Naive B cell (primary cell): ENCODE measurements at regions not wholly inside any gene's neighbourhood (a gene's known extent, or its start where the extent isn't known, plus 50 kb on each side); places are given as distances from the start of the nearest gene placed in this dataset.
"Not testable (repeated sequence)": the region's sequence is repeated elsewhere in the genome, so short reads cannot be mapped to it uniquely, and the experiment has no call there.

ENCODE experiments used
- ATAC-seq, 2 donors: fragments of 150-1000 bp; cut with Tn5 transposase; 2 replicates each; pipeline ENCODE4 v1.10.0; 2021; ENCODE audit warnings: low read depth in 2 of 2, mild to moderate bottlenecking in 2 of 2, moderate library complexity in 2 of 2
- DNase-seq: peaks from one replicate; pipeline ENCODE4 v3.0.0; 2022
- H3K27ac Mint-ChIP-seq, 6 donors: one replicate each; pipeline ENCODE4 v1.8.0; 2020 to 2022; ENCODE audit warnings: mild to moderate bottlenecking in 6 of 6, mixed read lengths in 6 of 6, moderate library complexity in 5 of 6, inconsistent platforms in 2 of 6
- H3K27me3 Mint-ChIP-seq, 3 donors: one replicate each; pipeline ENCODE4 v1.8.0; 2021 to 2022; ENCODE audit warnings: mixed read lengths in 3 of 3, mild to moderate bottlenecking in 1 of 3
- H3K36me3 Mint-ChIP-seq, 2 donors: one replicate each; pipeline ENCODE4 v1.8.0; 2020 to 2022; ENCODE audit warnings: mixed read lengths in 2 of 2, inconsistent platforms in 1 of 2, mild to moderate bottlenecking in 1 of 2
- H3K4me1 Mint-ChIP-seq, 3 donors: one replicate each; pipeline ENCODE4 v1.8.0; 2020 to 2022; ENCODE audit warnings: mixed read lengths in 3 of 3, inconsistent platforms in 1 of 3, mild to moderate bottlenecking in 1 of 3, moderate library complexity in 1 of 3
- H3K4me3 Mint-ChIP-seq, 8 donors: one replicate each; pipeline ENCODE4 v1.8.0; 2020 to 2022; ENCODE audit warnings: mild to moderate bottlenecking in 8 of 8, mixed read lengths in 8 of 8, moderate library complexity in 8 of 8, inconsistent platforms in 2 of 8
- H3K9me3 Mint-ChIP-seq, 7 donors: one replicate each; pipeline ENCODE4 v1.8.0; 2020 to 2022; ENCODE audit warnings: mixed read lengths in 7 of 7, mild to moderate bottlenecking in 5 of 7, inconsistent platforms in 2 of 7, moderate library complexity in 1 of 7

DNA sequence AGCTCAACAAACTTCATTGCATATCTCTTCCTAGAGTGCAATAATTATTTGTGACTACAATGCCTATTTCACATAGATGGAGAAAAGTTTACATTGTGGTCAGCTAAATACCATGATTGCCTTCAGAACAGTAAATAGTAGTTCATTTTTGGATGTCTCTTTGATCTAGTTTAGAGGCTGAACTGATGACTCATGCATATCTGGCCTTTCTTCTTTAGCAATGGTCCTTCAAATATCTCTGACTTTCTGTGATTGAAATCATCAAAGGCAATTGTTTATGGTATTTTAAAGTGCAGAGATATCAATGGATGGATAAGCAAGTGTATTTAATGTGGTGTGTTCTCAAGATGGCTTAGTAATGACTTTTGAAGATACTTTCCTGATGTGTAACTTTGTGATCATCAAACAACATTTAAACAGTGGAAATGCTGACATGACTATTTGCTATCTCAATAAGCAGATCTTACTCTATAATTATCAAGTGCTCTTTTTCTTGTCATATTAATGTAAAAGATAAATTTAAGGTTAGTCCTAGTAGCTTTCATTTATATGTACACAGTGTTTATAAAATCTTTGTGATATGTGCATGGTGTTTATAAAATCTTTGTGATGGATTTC, 523.7 kb upstream of the SLC35B3 start:
- no peaks in the 10 kb centered on the region for H3K36me3 Mint-ChIP-seq
- DNase-seq = no peak
- H3K4me1 Mint-ChIP-seq = no peaks in the 10 kb centered on the region
- H3K4me3 Mint-ChIP-seq = no peak overlapping the region
- no peaks in the 10 kb centered on the region for H3K9me3 Mint-ChIP-seq
- no peak overlapping the region for H3K27ac Mint-ChIP-seq
- ATAC-seq = no peak
- no peaks in the 10 kb centered on the region for H3K27me3 Mint-ChIP-seq

DNA sequence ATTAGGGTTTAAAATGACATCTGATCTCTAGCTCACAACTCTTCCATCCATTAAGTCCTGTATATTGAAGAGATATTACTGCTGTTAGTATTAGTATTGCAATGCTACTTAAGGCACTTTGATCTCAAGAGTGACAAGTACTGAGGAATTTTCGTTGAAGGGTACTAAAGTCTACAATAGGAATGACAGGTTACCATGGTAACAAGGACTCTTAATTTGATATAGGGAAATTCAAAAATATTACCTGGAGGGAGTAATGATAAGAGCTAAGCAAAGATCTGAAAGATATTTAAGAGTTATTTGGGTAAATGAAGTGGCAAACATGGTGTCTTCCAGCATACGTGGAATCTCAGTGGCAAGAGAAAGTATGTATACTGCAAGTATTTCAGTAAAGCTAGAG, 518.0 kb upstream of the SLC35B3 start:
- no peak for ATAC-seq
- Mint-ChIP-seq H3K9me3 (no peaks in the 10 kb centered on the region), H3K36me3 (no peaks in the 10 kb centered on the region), H3K4me1 (no peaks in the 10 kb centered on the region), H3K4me3 (no peak overlapping the region), H3K27ac (no peak overlapping the region), H3K27me3 (no peaks in the 10 kb centered on the region)
- DNase-seq = no peak

DNA sequence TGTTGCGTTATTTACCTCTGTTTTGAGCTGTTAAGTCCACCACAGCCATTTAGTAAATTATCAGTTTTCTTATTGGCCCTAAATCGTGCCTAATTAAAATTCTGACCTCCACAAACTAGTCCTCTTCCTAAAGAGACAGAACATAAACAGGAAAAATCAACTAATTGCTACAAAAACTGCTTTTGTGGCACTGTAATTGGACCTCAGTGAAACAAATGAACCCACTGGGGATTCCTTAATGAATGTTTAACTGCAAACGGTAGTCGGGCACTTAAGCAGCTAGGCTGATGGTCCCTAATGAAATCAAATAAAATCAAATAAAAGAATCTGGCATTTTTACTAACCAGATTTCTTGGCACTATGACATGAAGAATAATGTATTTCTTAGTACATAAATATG, 513.4 kb upstream of the SLC35B3 start:
- DNase-seq (no peak), ATAC-seq (no peak)
- Mint-ChIP-seq H3K9me3 (no peaks in the 10 kb centered on the region), H3K27ac (no peak overlapping the region), H3K4me3 (no peak overlapping the region), H3K4me1 (no peaks in the 10 kb centered on the region), H3K27me3 (no peaks in the 10 kb centered on the region), H3K36me3 (no peaks in the 10 kb centered on the region)

GRCh38 chr6:8947900-8948299, 512.6 kb upstream of the SLC35B3 start:
- no peaks in the 10 kb centered on the region for H3K9me3 Mint-ChIP-seq
- no peaks in the 10 kb centered on the region for H3K27me3 Mint-ChIP-seq
- no peak for DNase-seq
- no peak overlapping the region for H3K27ac Mint-ChIP-seq
- H3K4me3 Mint-ChIP-seq = no peak overlapping the region
- ATAC-seq = no peak
- H3K36me3 Mint-ChIP-seq = no peaks in the 10 kb centered on the region
- no peaks in the 10 kb centered on the region for H3K4me1 Mint-ChIP-seq

DNA sequence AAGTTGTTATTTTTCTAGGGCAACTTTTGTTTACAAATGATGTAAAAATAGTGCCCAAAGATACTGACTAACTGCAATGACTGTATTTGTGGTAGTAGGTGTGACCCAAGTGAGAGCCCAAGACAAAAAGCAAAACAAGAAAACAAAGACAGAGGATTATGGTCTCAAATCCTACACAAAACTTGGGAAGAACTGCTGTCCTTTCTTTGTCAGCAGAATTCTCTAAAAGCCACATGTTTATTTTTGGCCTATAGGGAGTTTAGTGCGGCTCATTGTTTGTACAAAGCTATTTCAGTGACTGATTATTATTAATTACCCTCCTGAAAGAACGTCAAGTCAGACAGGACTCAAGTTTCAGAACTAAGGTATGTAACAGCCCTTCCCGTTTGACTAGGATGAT, 509.2 kb upstream of the SLC35B3 start:
- Mint-ChIP-seq H3K4me3 (no peak overlapping the region), H3K9me3 (no peaks in the 10 kb centered on the region)

GRCh38 chr6:8943073-8943472, 507.7 kb upstream of the SLC35B3 start:
- no peaks in the 10 kb centered on the region for H3K4me1 Mint-ChIP-seq
- no peak for ATAC-seq

More for the DNA sequence above, 509.2 kb upstream of the SLC35B3 start:
- H3K36me3 Mint-ChIP-seq = no peaks in the 10 kb centered on the region
- DNase-seq = no peak
- H3K27ac Mint-ChIP-seq = no peak overlapping the region
- ATAC-seq = no peak
- H3K27me3 Mint-ChIP-seq = no peaks in the 10 kb centered on the region
- H3K4me1 Mint-ChIP-seq = no peaks in the 10 kb centered on the region

GRCh38 chr6:8941577-8941976, 506.2 kb upstream of the SLC35B3 start:
- DNase-seq (no peak), ATAC-seq (no peak)
- Mint-ChIP-seq H3K27ac (no peak overlapping the region), H3K27me3 (no peaks in the 10 kb centered on the region), H3K4me1 (no peaks in the 10 kb centered on the region), H3K4me3 (no peak overlapping the region), H3K36me3 (no peaks in the 10 kb centered on the region), H3K9me3 (peaks cover 0 to 3% (median 0%) of the 10 kb centered on the region in 7 donors)

More at GRCh38 chr6:8943073-8943472, 507.7 kb upstream of the SLC35B3 start:
- no peaks in the 10 kb centered on the region for H3K9me3 Mint-ChIP-seq
- no peaks in the 10 kb centered on the region for H3K27me3 Mint-ChIP-seq
- H3K27ac Mint-ChIP-seq = no peak overlapping the region
- H3K36me3 Mint-ChIP-seq = no peaks in the 10 kb centered on the region
- H3K4me3 Mint-ChIP-seq = no peak overlapping the region
- DNase-seq = no peak

DNA sequence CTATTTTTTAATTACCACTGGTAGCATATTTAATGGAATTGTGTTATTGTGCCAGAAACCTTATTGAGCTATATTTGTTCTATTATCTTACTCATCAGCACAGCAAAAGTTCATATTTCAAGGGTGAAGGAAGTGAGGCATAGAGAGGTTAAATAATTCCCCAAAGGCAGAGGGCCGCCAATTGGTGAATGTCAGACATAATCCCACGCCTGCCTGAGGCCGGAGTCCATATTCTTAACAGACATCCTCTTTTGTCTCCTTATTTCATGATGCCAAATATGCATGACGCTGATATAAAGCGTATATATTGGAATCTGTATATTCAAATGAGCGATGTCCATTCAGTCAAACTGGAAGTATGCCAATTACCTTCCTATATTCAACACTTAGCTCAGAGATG, 505.0 kb upstream of the SLC35B3 start:
- no peak for ATAC-seq
- Mint-ChIP-seq H3K27ac (no peak overlapping the region), H3K9me3 (peaks cover 0 to 3% (median 0%) of the 10 kb centered on the region in 7 donors)

DNA sequence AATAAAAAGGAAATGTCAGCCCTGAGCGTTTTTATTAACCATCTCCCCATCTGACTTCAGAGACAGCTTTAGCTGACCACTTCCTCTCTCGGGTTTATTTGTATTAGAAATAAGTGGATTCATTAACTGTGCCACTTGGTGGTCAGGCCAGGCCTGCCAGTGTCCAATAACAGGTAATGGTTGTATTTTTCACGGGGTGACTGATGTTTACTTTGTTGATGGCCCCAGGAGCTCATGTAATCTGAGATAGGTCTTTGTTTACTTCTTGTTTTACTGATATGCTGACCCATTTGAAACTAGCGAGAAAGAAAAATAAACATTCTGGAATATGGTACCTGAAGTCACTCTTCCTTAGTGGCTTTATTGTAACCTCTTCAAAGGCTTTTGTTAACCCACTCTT, 504.3 kb upstream of the SLC35B3 start:
- Mint-ChIP-seq H3K36me3 (no peaks in the 10 kb centered on the region), H3K4me1 (no peaks in the 10 kb centered on the region), H3K9me3 (peaks cover 0 to 3% (median 0%) of the 10 kb centered on the region in 7 donors), H3K4me3 (no peak overlapping the region), H3K27ac (no peak overlapping the region), H3K27me3 (no peaks in the 10 kb centered on the region)
- ATAC-seq (no peak), DNase-seq (no peak)

More for the DNA sequence above, 505.0 kb upstream of the SLC35B3 start:
- Mint-ChIP-seq H3K36me3 (no peaks in the 10 kb centered on the region), H3K4me1 (no peaks in the 10 kb centered on the region), H3K27me3 (no peaks in the 10 kb centered on the region), H3K4me3 (no peak overlapping the region)
- DNase-seq = no peak

GRCh38 chr6:8934318-8934717, 499.0 kb upstream of the SLC35B3 start:
- Mint-ChIP-seq H3K4me3 (no peak overlapping the region), H3K27me3 (no peaks in the 10 kb centered on the region), H3K27ac (no peak overlapping the region), H3K36me3 (no peaks in the 10 kb centered on the region), H3K9me3 (peaks cover 0 to 3% (median 0%) of the 10 kb centered on the region in 7 donors), H3K4me1 (no peaks in the 10 kb centered on the region)
- no peak for ATAC-seq
- DNase-seq = no peak

DNA sequence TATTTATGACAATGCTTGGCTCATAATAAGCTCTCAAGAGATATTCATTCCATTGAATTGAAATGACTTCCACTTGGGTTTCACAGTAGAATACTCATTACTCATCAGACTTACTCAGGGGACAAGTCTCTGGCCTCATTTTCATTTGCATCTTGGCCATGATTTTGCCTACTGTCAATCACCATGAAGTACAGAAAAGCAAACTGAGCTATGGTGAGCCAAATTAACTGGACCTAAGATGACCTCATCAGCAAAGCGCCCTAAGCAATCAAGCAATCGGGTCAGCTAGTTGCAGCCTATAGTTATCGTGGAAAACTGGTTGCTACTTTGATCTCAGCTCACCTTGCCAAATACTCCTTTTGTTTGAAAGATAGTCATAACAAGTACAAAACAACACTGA, 494.7 kb upstream of the SLC35B3 start:
- Mint-ChIP-seq H3K36me3 (no peaks in the 10 kb centered on the region), H3K27me3 (no peaks in the 10 kb centered on the region), H3K4me3 (no peak overlapping the region), H3K4me1 (no peaks in the 10 kb centered on the region), H3K9me3 (peaks cover 0 to 2% (median 0%) of the 10 kb centered on the region in 7 donors), H3K27ac (no peak overlapping the region)
- DNase-seq (no peak), ATAC-seq (no peak)

DNA sequence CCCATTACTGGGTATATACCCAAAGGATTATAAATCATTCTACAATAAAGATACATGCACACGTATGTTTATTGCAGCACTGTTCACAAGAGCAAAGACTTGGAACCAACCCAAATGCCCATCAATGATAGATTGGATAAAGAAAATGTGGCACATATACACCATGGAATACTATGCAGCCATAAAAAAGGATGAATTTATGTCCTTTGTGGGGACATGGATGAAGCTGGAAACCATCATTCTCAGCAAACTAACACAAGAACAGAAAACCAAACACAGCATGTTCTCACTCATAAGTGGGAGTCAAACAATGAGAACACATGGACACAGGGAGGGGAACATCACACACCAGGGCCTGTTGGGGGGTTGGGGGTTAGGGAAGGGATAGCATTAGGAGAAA, 484.9 kb upstream of the SLC35B3 start:
- not testable (repeated sequence) for H3K36me3 Mint-ChIP-seq, H3K27me3 Mint-ChIP-seq, ATAC-seq, H3K4me1 Mint-ChIP-seq, DNase-seq, H3K27ac Mint-ChIP-seq, H3K4me3 Mint-ChIP-seq
- H3K9me3 Mint-ChIP-seq = peaks cover 0 to 16% (median 4%) of the 10 kb centered on the region in 7 donors

GRCh38 chr6:8918196-8918595, 482.9 kb upstream of the SLC35B3 start:
- no peaks in the 10 kb centered on the region for H3K4me1 Mint-ChIP-seq
- H3K9me3 Mint-ChIP-seq = peaks cover under 1 to 22% (median 7%) of the 10 kb centered on the region in 7 donors
- DNase-seq (no peak), ATAC-seq (no peak)
- H3K27me3 Mint-ChIP-seq = no peaks in the 10 kb centered on the region
- H3K36me3 Mint-ChIP-seq = no peaks in the 10 kb centered on the region
- no peak overlapping the region for H3K27ac Mint-ChIP-seq
- H3K4me3 Mint-ChIP-seq = no peak overlapping the region

DNA sequence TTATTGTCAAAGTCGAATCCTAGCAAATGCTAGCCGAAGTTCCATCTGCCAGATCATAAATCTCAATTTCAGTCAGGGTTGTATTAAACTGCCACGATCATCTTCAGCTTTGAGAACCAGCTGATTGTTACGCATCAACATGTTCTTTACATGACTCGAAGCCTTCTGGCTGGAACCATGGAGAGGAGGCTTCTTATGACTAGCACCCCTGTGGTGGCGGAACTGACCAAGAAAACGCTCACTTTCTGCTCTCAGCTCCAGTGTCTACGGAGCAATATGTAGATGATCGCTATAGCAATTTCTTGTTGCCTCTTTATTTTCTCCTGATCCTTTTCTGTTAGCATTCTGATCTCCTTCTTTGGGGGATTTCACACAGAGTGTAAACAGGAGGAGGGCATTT, 479.4 kb upstream of the SLC35B3 start:
- Mint-ChIP-seq H3K9me3 (peaks cover 4 to 33% (median 14%) of the 10 kb centered on the region in 7 donors), H3K4me1 (no peaks in the 10 kb centered on the region), H3K27me3 (no peaks in the 10 kb centered on the region), H3K4me3 (no peak overlapping the region), H3K27ac (no peak overlapping the region), H3K36me3 (no peaks in the 10 kb centered on the region)
- ATAC-seq (no peak), DNase-seq (no peak)

DNA sequence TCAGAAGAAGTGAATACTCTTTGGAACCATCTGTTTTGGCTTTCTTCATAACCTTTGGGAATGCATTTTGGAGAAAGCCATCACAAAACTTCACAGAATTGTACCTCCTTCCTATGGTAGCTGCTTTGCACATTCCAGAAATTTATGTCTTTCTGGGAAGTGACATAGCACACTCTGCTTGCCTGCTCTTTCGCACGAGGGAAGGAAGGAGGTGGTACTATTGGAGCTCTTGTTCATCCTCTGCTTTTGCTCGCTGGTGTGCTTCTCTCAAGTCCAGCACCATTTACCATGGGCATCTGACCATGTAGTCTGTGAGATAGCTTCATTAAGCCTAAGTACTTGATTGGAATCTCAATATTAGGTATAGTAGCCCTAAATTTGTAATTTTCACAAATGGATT, 473.3 kb upstream of the SLC35B3 start:
- DNase-seq (no peak), ATAC-seq (no peak)
- H3K9me3 Mint-ChIP-seq = peaks cover 4 to 26% (median 14%) of the 10 kb centered on the region in 7 donors
- H3K27me3 Mint-ChIP-seq = peaks cover 0 to 11% (median 11%) of the 10 kb centered on the region in 3 donors
- H3K4me3 Mint-ChIP-seq = no peak overlapping the region
- no peak overlapping the region for H3K27ac Mint-ChIP-seq
- H3K4me1 Mint-ChIP-seq = no peaks in the 10 kb centered on the region
- no peaks in the 10 kb centered on the region for H3K36me3 Mint-ChIP-seq
